HG03064 (cell line): ENCODE measurements at regions not wholly inside any gene's neighbourhood (a gene's known extent, or its start where the extent isn't known, plus 50 kb on each side); places are given as distances from the start of the nearest gene placed in this dataset.
"Not testable (repeated sequence)": the region's sequence is repeated elsewhere in the genome, so short reads cannot be mapped to it uniquely, and the experiment has no call there.

Source experiments
- ATAC-seq: cut with Tn5 transposase; IDR thresholded peaks from one replicate; pipeline ENCODE4 v1.9.1; 2021; ENCODE audit warnings: low read depth; ENCODE audit not compliant: unreplicated experiment

- no peak for ATAC-seq
These were observed 765.4 kb downstream of the TRIML1 start for GRCh38 chr4:188904617-188905016.

DNA sequence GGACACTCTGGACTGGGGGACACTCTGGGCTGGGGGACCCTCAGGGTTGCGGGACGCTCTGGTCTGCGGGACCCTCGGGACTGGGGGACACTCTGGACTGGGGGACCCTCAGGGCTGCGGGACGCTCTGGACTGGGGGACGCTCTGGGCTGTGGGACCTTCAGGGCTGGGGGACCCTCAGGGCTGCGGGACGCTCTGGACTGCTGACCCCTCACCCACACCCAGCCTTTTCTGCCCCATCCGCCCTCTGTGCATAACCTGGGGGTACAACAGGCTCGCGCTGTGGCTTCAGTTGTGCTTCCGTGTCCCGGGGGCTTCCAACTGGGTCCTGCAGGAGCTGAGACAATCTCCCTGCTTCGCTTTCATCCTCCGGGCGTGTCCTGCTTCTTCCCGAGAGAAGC, 766.0 kb downstream of the TRIML1 start:
- no peak for ATAC-seq

DNA sequence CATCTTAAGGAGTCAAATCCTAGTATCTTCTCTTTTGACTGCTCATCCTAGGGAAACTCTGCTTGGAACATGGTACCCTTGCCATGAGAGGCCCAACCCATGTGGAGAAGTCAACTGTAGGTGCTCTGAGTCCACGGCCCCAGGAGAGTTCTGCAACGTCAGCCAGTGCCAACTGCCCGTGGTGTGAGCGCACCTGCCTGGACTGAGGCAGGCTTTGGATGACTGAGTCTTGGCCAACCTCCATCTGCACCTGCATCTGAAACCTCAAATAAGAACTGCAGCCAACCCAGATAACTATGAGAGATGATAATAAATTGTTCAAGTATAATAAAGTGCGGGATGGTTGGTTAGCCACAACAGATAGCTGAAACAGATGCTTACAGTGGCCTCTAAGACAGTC, 772.0 kb downstream of the TRIML1 start:
- no peak for ATAC-seq

GRCh38 chr4:188911707-188912106, 772.5 kb downstream of the TRIML1 start:
- ATAC-seq = no peak

- no peak for ATAC-seq
These were observed 775.9 kb downstream of the TRIML1 start for GRCh38 chr4:188915175-188915574.

DNA sequence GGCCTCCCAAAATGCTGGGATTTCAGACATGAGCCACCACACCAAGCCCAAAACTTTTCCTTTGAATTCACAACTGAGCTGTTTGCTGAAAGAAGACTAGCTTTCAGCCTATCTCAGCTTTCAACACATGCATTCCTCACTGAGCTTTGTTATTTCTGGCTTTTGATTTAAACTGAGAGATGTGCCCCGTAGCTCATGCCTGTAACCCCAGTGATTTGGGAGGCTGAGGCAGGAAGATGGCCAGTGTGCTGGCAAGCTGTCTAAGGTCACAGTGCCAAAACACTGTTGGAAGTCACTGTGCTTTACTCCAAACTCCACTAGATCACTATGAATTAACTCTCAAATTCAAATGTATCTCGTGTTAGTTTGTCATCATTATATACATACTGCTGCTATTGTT, 779.5 kb downstream of the TRIML1 start:
- ATAC-seq = no peak

DNA sequence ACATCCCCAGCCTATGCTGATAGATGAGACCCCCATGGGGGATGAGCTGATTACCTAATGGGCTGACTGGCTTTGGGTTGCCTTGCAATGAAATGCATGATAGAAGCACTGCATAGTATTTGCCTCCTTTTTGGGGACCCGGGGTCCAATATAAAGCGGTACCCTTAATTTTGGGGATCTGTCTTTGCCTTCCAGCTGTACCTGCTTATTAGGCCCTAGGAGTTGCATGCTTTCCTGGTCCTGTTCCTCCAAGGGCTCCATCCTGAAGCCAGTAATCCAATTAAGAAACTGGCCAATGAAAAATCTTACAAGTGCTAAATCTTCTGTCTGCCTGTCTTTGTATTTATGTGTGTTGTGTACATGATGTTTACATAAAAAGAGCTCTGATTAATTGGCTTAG, 791.6 kb downstream of the TRIML1 start:
- ATAC-seq = no peak

DNA sequence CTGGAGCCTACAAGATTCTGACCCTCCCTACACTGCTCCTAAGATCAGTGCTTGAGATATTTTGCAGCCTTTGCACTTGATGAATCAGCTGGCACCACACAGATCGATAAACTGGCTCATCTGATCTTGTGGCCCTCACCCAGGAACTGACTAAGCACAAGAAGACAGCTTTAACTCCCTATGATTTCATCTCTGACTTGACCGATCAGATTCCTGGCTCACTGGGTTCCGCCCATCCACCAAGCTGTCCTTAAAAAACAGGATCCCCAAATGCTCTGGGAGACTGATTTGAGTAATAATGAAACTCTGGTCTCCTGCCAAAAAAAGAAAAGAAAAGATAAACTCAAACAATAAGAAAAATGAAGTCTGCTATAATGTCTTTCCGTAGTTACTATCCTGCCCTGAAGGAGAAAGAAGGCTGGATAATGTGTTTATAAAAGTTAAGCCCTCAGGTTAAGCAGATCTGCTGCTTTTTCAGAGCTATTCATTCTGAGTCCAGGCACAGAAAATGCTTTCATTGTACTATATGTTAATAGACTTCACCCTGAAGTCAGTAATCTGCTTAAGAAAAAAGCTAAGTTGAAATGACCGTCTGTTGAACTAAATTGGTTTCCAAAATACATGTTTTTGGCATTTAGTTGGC, 795.2 kb downstream of the TRIML1 start:
- no peak for ATAC-seq

- ATAC-seq = no peak
These were observed 802.4 kb downstream of the TRIML1 start for GRCh38 chr4:188941524-188942119.

- no peak for ATAC-seq
These were observed 803.4 kb downstream of the TRIML1 start for GRCh38 chr4:188942606-188943005.

- no peak for ATAC-seq
These were observed 810.4 kb downstream of the TRIML1 start for GRCh38 chr4:188949596-188949995.

DNA sequence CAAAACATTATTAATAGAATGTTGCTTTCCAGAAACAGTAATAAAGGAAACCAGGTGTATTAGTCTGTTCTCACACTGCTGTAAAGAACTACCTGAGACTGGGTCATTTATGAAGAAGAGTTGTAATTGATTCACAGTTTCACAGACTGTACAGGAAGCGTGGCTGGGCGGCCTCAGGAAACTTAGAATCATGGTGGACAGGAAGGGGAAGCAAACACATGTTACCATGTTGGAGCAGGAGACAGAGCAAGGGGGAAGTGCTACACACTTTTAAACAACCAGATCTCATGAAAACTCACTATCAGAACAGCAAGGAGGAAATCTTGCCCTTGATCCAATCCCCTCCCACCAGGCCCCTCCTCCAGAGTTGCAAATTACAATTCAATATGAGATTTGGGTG, 815.8 kb downstream of the TRIML1 start:
- ATAC-seq = no peak

GRCh38 chr4:188956566-188956965, 817.3 kb downstream of the TRIML1 start:
- ATAC-seq = no peak

DNA sequence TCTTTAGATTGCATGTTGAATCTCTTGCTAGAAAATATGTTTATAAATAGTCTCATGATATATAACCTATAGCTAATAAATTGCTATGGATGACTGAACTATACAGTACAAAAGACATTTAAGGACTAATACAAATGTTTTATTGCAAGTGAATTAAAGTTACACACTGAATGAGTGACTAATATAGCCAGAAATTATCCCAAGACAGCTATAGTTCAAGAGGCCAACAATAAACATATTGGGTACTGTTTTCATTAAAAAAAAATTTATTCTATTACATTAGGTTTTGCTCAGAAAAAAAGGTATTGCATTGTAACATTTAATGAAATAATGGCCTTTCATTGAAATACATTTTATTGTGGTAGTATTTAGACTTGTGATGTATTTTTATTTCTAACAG, 819.1 kb downstream of the TRIML1 start:
- no peak for ATAC-seq

GRCh38 chr4:188959424-188959823, 820.2 kb downstream of the TRIML1 start:
- ATAC-seq = no peak

- ATAC-seq = no peak
These were observed 821.3 kb downstream of the TRIML1 start for GRCh38 chr4:188960411-188961093.

GRCh38 chr4:188971125-188971524, 831.9 kb downstream of the TRIML1 start:
- ATAC-seq = no peak

DNA sequence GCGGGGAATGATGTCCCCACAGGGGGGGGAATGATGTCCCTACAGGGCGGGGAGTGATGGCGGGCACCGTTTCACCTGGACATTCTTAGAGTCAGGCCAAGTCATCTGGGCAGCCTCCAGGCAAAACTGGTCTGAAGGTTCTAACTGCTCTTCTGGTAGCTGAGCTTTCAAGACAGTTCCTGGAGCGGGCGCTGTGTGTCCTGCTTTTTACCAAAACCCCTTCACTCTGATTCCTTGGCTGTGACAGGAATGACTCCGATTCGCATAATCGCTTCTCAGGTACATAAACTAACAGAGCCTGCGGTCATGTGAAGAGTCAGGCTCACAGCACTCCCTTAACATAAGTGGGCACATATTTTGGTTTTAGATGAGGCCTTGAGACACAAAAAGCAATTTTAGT, 836.0 kb downstream of the TRIML1 start:
- no peak for ATAC-seq

DNA sequence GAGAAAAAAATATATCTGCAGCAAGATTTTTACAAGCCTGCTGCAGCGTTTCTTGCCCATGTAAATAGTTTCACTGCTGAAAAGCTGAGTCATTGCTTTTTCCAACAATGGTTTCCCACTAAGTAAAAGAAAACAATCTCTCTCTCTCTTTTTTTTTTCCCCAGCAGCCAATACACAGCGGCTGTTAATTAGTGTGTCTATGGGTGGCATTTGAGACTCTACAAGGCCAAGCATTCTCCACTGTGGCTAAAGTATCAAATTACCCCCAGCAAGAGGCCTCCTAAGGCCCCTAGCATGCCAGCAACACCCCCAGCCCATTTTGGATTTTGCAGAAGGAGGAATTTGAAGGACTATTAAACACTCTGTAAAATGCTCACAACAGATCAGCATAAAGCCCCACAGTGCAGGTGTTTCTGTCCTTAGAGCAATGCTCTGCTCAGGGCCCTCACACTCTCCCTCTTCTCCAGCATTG, 837.4 kb downstream of the TRIML1 start:
- ATAC-seq = no peak

DNA sequence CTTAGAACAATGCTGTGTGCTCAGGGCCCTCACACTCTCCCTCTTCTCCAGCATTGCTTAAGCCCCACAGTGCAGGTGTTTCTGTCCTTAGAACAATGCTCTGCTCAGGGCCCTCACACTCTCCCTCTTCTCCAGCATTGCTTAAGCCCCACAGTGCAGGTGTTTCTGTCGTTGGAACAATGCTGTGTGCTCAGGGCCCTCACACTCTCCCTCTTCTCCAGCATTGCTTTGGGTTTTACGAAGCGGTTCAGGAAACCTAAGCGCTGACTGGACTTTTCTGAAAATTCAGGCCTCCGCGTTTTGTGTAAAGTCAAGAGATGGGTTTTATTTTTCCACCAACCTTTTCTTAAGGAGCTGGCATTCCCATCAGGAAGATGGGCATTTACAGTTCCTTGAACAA, 838.0 kb downstream of the TRIML1 start:
- ATAC-seq = not testable (repeated sequence)

DNA sequence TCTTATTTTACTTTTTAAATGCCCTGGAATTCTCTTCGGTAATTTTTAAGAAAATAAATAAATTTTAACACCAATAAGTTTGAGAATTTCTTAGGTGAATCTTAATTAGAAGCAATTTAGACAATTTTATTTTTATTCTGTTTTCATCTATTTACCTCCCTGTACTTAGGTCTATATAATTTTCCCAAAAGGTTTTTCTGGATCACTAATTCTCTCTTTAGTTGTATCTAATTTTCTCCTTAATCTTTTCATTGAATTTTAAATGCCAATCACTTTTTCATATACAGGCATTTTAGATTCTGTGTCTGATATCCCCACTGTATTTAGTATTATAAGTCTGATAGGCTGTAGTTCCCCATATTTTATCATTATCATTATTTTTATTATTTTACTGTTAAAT, 845.3 kb downstream of the TRIML1 start:
- no peak for ATAC-seq

DNA sequence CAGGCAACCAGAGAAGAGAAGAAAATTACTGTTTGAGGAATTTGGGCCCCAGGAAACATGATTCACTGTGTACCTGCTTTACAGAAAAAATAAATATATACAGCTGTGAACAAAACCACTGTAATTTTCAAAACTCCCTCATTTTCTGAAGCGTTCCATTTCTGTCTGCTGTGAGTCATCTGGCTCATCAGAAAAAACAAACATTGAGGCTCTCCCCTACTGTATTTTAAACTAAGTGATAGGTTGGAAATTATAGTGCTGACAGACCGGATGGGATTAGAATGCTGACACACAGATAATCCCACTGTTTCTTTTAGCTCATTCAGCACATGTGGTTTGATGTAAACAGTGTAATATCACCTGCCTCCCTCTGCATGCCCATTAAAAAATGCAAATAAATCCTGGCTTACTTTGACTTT, 847.0 kb downstream of the TRIML1 start:
- ATAC-seq = no peak
